ENCODE measurements at regions not wholly inside any gene's neighbourhood (a gene's known extent, or its start where the extent isn't known, plus 50 kb on each side); places are given as distances from the start of the nearest gene placed in this dataset.

DNA sequence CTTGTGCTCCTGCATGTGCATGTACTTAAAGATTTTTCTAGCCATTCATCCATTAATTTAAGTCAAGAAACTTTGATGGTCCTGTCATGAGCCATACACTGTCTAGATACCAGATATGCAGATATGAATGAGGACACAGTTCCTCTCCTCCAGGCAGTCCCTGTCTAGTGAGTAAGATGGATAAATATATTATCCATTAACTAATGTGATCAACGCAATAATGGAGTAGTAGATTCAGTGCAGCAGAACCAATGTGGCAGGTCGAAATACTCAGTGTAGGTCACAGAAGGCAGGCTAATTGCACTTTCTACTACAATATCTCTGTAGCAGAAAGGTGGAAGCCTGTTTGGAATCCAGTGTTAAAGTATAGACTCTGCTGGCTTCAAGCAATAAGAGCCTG lies 112.5 kb downstream of the PCDH7 start:
- TF ChIP-seq POLR2A (IDR thresholded peaks at IDR 0.05; ENCODE audit: borderline replicate concordance, extremely low read depth, insufficient read depth, insufficient read length) = no peak
- TF ChIP-seq EZH2 (IDR thresholded peaks at IDR 0.05) = no peak
- TF ChIP-seq, protein P1, sequence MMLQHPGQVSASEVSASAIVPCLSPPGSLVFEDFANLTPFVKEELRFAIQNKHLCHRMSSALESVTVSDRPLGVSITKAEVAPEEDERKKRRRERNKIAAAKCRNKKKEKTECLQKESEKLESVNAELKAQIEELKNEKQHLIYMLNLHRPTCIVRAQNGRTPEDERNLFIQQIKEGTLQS (IDR thresholded peaks at IDR 0.05) = no peak
- TF ChIP-seq, protein P2, sequence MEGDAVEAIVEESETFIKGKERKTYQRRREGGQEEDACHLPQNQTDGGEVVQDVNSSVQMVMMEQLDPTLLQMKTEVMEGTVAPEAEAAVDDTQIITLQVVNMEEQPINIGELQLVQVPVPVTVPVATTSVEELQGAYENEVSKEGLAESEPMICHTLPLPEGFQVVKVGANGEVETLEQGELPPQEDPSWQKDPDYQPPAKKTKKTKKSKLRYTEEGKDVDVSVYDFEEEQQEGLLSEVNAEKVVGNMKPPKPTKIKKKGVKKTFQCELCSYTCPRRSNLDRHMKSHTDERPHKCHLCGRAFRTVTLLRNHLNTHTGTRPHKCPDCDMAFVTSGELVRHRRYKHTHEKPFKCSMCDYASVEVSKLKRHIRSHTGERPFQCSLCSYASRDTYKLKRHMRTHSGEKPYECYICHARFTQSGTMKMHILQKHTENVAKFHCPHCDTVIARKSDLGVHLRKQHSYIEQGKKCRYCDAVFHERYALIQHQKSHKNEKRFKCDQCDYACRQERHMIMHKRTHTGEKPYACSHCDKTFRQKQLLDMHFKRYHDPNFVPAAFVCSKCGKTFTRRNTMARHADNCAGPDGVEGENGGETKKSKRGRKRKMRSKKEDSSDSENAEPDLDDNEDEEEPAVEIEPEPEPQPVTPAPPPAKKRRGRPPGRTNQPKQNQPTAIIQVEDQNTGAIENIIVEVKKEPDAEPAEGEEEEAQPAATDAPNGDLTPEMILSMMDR (IDR thresholded peaks at IDR 0.05 in 2 of 3, conservative IDR thresholded peaks at IDR 0.05 in 1 of 3; ENCODE audit: borderline replicate concordance in 1 of 3, insufficient read depth in 1 of 3, low read depth in 2 of 3, low read length in 2 of 3) = no peak
- TF ChIP-seq, protein P3, sequence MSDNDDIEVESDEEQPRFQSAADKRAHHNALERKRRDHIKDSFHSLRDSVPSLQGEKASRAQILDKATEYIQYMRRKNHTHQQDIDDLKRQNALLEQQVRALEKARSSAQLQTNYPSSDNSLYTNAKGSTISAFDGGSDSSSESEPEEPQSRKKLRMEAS (IDR thresholded peaks at IDR 0.05) = no peak

Data from HCT116 (cell line).